GM12878 (cell line): ENCODE measurements at regions not wholly inside any gene's neighbourhood (a gene's known extent, or its start where the extent isn't known, plus 50 kb on each side); places are given as distances from the start of the nearest gene placed in this dataset.

Experiments used
- ATAC-seq: fragments of 200-7000 bp; cut with Tn5 transposase; 3 replicates; pipeline ENCODE4 v1.9.1; 2020; ENCODE audit warnings: mild to moderate bottlenecking, moderate library complexity
- BruUV-seq: library from RNA; stranded (reverse); fragments of 400-500 nt; replicated peaks from 2 replicates; lab custom pipeline; 2021; lab: Mats Ljungman, UMichigan
- CTCF ChIA-PET: fragments of 300-600 bp; sonication (Branson Sonifier 250); formaldehyde crosslinking; extraction: SDS; loops from one replicate; lab custom pipeline; 2021; ENCODE audit warnings: inconsistent platforms; lab: Yijun Ruan, JAX
- POLR2A ChIA-PET: fragments of 350-600 bp; formaldehyde crosslinking; extraction: SDS; loops from one replicate; lab custom pipeline; 2021; ENCODE audit warnings: inconsistent platforms; lab: Charles Lee
- RAD21 ChIA-PET: fragments of 300-600 bp; sonication (Branson Sonifier 250); formaldehyde crosslinking; loops from one replicate; lab custom pipeline; 2023; ENCODE audit warnings: antibody characterized with exemption; ENCODE audit not compliant: unreplicated experiment; lab: Charles Lee
- SMC1A ChIA-PET: fragments of 300-600 bp; sonication (Branson Sonifier 250); formaldehyde crosslinking; loops from one replicate; lab custom pipeline; 2023; ENCODE audit not compliant: unreplicated experiment, uncharacterized antibody; lab: Charles Lee
- DNase-seq: peaks from one replicate; pipeline ENCODE4 v3.0.0-alpha.2; 2011; ENCODE audit warnings: low read depth, low spot score
- FAIRE-seq: peaks from 3 replicates; lab custom pipeline; 2011; peaks lifted over from hg19 to GRCh38; lab: Jason Lieb, UNC
- H2AFZ ChIP-seq: 2 replicates; pipeline ENCODE4 v1.6.0; 2011; ENCODE audit warnings: low read depth, low read length, control low read depth; ENCODE audit not compliant: control insufficient read depth
- H3K27ac ChIP-seq: 2 replicates; pipeline ENCODE4 v1.5.1; 2011; ENCODE audit warnings: control low read depth; ENCODE audit not compliant: control insufficient read depth, insufficient read depth
- H3K27me3 ChIP-seq, 2 experiments: replicated peaks in 1 of 2; 2 replicates each; pipeline versions ENCODE4 v1.6.0 to v1.6.1; 2011; ENCODE audit warnings: low read length in 1 of 2; ENCODE audit not compliant: control insufficient read depth in 2 of 2, insufficient read depth in 2 of 2
- H3K36me3 ChIP-seq, 2 experiments: 2 replicates each; pipeline ENCODE4 v1.5.1; 2011; ENCODE audit warnings: low read length in 1 of 2; ENCODE audit not compliant: control insufficient read depth in 2 of 2, insufficient read depth in 2 of 2
- H3K4me1 ChIP-seq: 2 replicates; pipeline ENCODE4 v1.6.1; 2011; ENCODE audit warnings: mild to moderate bottlenecking, low read length, moderate library complexity, mixed read lengths; ENCODE audit not compliant: control insufficient read depth, insufficient read depth
- H3K4me2 ChIP-seq: 2 replicates; pipeline ENCODE4 v1.6.0; 2011; ENCODE audit warnings: control low read depth; ENCODE audit not compliant: control insufficient read depth, insufficient read depth
- H3K4me3 ChIP-seq: fragments of 200-600 bp; sonication (generic); 2 replicates; pipeline ENCODE4 v1.5.1; 2016
- H3K79me2 ChIP-seq: 2 replicates; pipeline ENCODE4 v1.6.0; 2011; ENCODE audit warnings: low read length; ENCODE audit not compliant: control insufficient read depth, insufficient read depth
- H3K9ac ChIP-seq: 2 replicates; pipeline ENCODE4 v1.8.0; 2011; ENCODE audit warnings: low read length, control low read depth, mixed read lengths; ENCODE audit not compliant: control insufficient read depth, insufficient read depth
- H3K9me3 ChIP-seq: replicated peaks from 3 replicates; pipeline ENCODE4 v1.5.1; 2011; ENCODE audit warnings: mild to moderate bottlenecking, low read length; ENCODE audit not compliant: control insufficient read depth, insufficient read depth
- H4K20me1 ChIP-seq: 2 replicates; pipeline ENCODE4 v1.6.0; 2011; ENCODE audit not compliant: control insufficient read depth, insufficient read depth
- ESRRA ChIP-seq: IDR thresholded peaks from 2 replicates; pipeline ENCODE4 v1.6.1; 2012; ENCODE audit warnings: mild to moderate bottlenecking, low read length, improper control_type of control experiment
- FOXK2 ChIP-seq: fragments of 450-650 bp; IDR thresholded peaks from 2 replicates; pipeline ENCODE4 v1.6.1; 2017; ENCODE audit warnings: mild to moderate bottlenecking, moderate library complexity
- HCFC1 ChIP-seq: fragments of 150-350 bp; IDR thresholded peaks from 2 replicates; pipeline ENCODE4 v1.6.1; 2014; ENCODE audit warnings: low read length
- IKZF1 ChIP-seq: fragments of 450-650 bp; conservative IDR thresholded peaks from 2 replicates; pipeline ENCODE4 v1.6.1; 2017; ENCODE audit warnings: antibody characterized with exemption, mild to moderate bottlenecking
- REST ChIP-seq: IDR thresholded peaks from 2 replicates; pipeline ENCODE4 v1.6.1; 2012; ENCODE audit warnings: mild to moderate bottlenecking, low read depth, low read length
- SIX5 ChIP-seq: IDR thresholded peaks from 2 replicates; pipeline ENCODE4 v1.6.1; 2011; ENCODE audit warnings: mild to moderate bottlenecking, low read depth, low read length, moderate library complexity; ENCODE audit not compliant: severe bottlenecking
- SRF ChIP-seq, 2 experiments: IDR thresholded peaks; 2 replicates each; pipeline ENCODE4 v1.6.1; 2011; ENCODE audit warnings: low read depth in 2 of 2, low read length in 2 of 2, mild to moderate bottlenecking in 1 of 2, moderate library complexity in 1 of 2
- YY1 ChIP-seq: IDR thresholded peaks from 2 replicates; pipeline ENCODE4 v1.6.1; 2011; ENCODE audit warnings: low read depth, mild to moderate bottlenecking, low read length
- ZNF592 ChIP-seq: fragments of 450-650 bp; IDR thresholded peaks from 2 replicates; pipeline ENCODE4 v1.6.1; 2017; ENCODE audit warnings: mild to moderate bottlenecking, moderate library complexity
- WGBS: methylation state at CpG from one replicate; pipeline ENCODE4 v1.1.6; 2016; ENCODE audit warnings: low lambda C conversion rate; ENCODE audit not compliant: insufficient replicate concordance, insufficient coverage; ENCODE audit errors: missing lambda C conversion rate; 5-methylcytosine and 5-hydroxymethylcytosine counted together
- in situ Hi-C: fragments of 300-500 bp; cut with MboI; formaldehyde crosslinking; loops from 9 replicates; pipeline ENCODE4 v1.14.3; 2018; ENCODE audit warnings: mixed read lengths
- intact Hi-C: fragments of 100-400 bp; cut with micrococcal nuclease; formaldehyde crosslinking; loops from one replicate; pipeline ENCODE4 v1.14.2; 2022; ENCODE audit not compliant: unreplicated experiment
- TF ChIP-seq, protein P1 (sequence below): fragments of 450-650 bp; formaldehyde crosslinking; IDR thresholded peaks from 2 replicates; pipeline ENCODE4 v1.4.0; 2022; ENCODE audit warnings: mild to moderate bottlenecking, moderate library complexity

DNA sequence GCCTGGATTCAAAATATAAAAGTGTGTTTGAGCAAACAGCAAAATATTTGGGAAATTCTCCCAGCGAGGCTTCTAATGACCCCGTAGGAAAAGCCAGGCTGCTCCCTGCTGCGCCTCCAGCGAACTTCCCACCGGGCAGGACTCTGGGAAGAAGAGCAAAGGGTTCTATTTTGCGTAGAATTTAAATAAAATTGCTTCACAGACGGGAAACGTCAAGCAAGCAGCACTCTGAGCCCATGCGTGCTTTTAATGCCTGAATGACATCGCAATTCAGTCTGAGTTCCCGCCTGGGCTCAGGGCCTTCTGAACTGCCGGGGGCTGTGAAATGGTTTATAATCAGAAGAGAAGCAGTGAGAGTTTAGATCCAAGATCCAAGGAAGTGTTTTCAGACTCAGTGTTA, 775.1 kb downstream of the BRD1 start (continued):
- TF ChIP-seq REST = no peak

DNA sequence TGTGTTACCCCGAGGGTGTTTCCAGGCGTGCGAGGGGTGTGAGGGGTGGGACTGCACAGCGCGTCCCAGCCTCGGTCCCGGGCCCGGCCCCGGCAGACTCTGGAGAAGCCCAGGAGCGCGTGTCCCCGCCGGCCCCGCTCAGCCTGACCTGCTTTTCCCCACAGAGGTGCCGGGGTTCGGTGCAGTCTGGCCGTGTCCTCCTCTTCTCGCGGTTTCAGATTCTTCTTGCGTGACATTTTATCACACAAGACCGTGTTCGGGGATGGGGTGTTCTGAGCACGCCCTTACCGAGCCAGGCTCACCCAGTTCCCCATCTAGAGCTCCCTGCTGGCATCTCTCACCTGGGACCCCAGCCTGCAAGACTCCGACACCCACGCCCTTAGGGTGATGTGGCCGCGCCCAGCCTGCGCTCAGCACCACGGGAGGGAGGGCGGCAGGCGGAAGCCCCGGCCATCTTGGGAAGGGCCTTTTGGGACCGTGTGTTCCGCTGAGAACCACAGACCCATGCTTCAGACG, 775.6 kb downstream of the BRD1 start:
- ChIA-PET RAD21 (no interaction called here), POLR2A (no interaction called here), SMC1A (no interaction called here), CTCF (no interaction called here)
- BruUV-seq = no TSS peak
- Histone ChIP-seq H3K9ac (peak overlapping the region; percentile 52; the same call in 1 of the 2 replicates), H3K9me3 (no peaks in the 10 kb centered on the region; the same call in 2 of the 3 replicates), H4K20me1 (no peaks in the 10 kb centered on the region), H3K27me3 (no peaks in the 10 kb centered on the region), H3K36me3 (no peaks in the 10 kb centered on the region), H3K27ac (no peak overlapping the region), H3K4me1 (no peaks in the 10 kb centered on the region), H3K4me2 (peak overlapping the region; percentile 2; the same call in 1 of the 2 replicates), H2AFZ (no peak overlapping the region), H3K79me2 (no peaks in the 10 kb centered on the region), H3K4me3 (peak overlapping the region; percentile 41)
- ATAC-seq (no peak), DNase-seq (no peak), FAIRE-seq (no peak)
- TF ChIP-seq ESRRA = no peak
- TF ChIP-seq FOXK2 = no peak
- TF ChIP-seq SRF (IDR thresholded peaks at IDR 0.05; ENCODE audit: low read depth in 2 of 2, low read length in 2 of 2) = 0 out of 4 replicates have a peak, but pooled peaks of 1 of the 2 experiments have one; percentile 7
- TF ChIP-seq, protein P1, sequence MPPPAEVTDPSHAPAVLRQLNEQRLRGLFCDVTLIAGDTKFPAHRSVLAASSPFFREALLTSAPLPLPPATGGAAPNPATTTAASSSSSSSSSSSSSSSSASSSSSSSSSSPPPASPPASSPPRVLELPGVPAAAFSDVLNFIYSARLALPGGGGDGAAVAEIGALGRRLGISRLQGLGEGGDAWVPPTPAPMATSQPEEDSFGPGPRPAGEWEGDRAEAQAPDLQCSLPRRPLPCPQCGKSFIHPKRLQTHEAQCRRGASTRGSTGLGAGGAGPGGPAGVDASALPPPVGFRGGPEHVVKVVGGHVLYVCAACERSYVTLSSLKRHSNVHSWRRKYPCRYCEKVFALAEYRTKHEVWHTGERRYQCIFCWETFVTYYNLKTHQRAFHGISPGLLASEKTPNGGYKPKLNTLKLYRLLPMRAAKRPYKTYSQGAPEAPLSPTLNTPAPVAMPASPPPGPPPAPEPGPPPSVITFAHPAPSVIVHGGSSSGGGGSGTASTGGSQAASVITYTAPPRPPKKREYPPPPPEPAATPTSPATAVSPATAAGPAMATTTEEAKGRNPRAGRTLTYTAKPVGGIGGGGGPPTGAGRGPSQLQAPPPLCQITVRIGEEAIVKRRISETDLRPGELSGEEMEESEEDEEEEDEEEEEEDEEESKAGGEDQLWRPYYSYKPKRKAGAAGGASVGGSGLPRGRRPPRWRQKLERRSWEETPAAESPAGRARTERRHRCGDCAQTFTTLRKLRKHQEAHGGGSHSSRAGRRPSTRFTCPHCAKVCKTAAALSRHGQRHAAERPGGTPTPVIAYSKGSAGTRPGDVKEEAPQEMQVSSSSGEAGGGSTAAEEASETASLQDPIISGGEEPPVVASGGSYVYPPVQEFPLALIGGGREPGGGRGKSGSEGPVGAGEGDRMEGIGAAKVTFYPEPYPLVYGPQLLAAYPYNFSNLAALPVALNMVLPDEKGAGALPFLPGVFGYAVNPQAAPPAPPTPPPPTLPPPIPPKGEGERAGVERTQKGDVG (CRISPR knock-in tag) = no peak
- TF ChIP-seq SIX5 = peak; percentile 55
- peak; percentile 80; the same call in 1 of the 2 replicates for TF ChIP-seq ZNF592
- no peak for TF ChIP-seq IKZF1
- TF ChIP-seq YY1 = peak; percentile 98
- TF ChIP-seq HCFC1 = 0 out of 2 replicates have a peak, but pooled peaks have one; percentile 31
- in situ Hi-C loops = loop anchor here (25.0 kb wide), 1 partner anchor 110 kb away; no protein-coding TSS in a partner anchor
- 52% methylated on average over 36 of the region's 36 CpGs for WGBS
- intact Hi-C loops = no loop called here
